ENCODE measurements at regions not wholly inside any gene's neighbourhood (a gene's known extent, or its start where the extent isn't known, plus 50 kb on each side); places are given as distances from the start of the nearest gene placed in this dataset.

DNA sequence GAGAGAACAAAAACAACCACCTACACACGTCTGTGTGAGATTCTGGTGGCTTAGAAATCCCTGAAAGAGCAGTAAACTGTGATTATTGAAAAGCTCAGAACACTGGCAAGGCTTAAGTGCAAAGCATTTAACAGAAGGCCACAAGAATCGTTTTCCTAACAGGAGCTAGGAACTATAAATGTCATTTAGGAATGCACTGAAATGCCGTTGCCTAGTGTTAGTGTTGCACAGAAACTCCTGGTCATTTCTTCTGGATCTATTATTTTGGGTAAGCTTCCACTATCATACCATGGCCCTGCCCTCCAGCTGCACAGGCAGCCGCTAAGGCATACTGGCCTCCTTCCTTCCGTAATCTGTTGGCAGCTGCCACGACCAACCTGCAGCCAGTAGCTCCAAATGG lies 923.2 kb downstream of the NLGN4X start:
- TF ChIP-seq, protein P1, sequence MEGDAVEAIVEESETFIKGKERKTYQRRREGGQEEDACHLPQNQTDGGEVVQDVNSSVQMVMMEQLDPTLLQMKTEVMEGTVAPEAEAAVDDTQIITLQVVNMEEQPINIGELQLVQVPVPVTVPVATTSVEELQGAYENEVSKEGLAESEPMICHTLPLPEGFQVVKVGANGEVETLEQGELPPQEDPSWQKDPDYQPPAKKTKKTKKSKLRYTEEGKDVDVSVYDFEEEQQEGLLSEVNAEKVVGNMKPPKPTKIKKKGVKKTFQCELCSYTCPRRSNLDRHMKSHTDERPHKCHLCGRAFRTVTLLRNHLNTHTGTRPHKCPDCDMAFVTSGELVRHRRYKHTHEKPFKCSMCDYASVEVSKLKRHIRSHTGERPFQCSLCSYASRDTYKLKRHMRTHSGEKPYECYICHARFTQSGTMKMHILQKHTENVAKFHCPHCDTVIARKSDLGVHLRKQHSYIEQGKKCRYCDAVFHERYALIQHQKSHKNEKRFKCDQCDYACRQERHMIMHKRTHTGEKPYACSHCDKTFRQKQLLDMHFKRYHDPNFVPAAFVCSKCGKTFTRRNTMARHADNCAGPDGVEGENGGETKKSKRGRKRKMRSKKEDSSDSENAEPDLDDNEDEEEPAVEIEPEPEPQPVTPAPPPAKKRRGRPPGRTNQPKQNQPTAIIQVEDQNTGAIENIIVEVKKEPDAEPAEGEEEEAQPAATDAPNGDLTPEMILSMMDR (IDR thresholded peaks at IDR 0.05) = no peak
- no peak for TF ChIP-seq POLR2A (IDR thresholded peaks at IDR 0.05)

Measured in Peyer's patch (tissue), 4 donors.